Stimulated activated CD4-positive, alpha-beta T cell treated with anti-CD3 and anti-CD28 coated beads, Interleukin-2, amount 100 ng/mL, for 24 hours (primary cell): ENCODE measurements at regions not wholly inside any gene's neighbourhood (a gene's known extent, or its start where the extent isn't known, plus 50 kb on each side); places are given as distances from the start of the nearest gene placed in this dataset.
"Not testable (repeated sequence)": the region's sequence is repeated elsewhere in the genome, so short reads cannot be mapped to it uniquely, and the experiment has no call there.

ENCODE experiments used
- DNase-seq, 2 donors: peaks; one replicate each; pipeline ENCODE4 v3.0.0-alpha.2; 2020

GRCh38 chr20:57777911-57778310 lies 68.1 kb upstream of the PMEPA1 start:
- DNase-seq: no peak

- DNase-seq: no peak
Measured at GRCh38 chr20:57774951-57775350, 65.1 kb upstream of the PMEPA1 start.

GRCh38 chr20:57774111-57774880 lies 64.5 kb upstream of the PMEPA1 start:
- DNase-seq: no peak

- DNase-seq: no peak
Measured at GRCh38 chr20:57773059-57773815, 63.4 kb upstream of the PMEPA1 start.

GRCh38 chr20:57772349-57772964 lies 62.6 kb upstream of the PMEPA1 start:
- peak in 1 of 2 donors; percentile 19 for DNase-seq

GRCh38 chr20:57770852-57771720 lies 61.3 kb upstream of the PMEPA1 start:
- no peak for DNase-seq

GRCh38 chr20:57770401-57770800 lies 60.6 kb upstream of the PMEPA1 start:
- not testable (repeated sequence) for DNase-seq

- DNase-seq: no peak
Measured at GRCh38 chr20:57769756-57770155, 59.9 kb upstream of the PMEPA1 start.

- DNase-seq: no peak
Measured at GRCh38 chr20:57768519-57768918, 58.7 kb upstream of the PMEPA1 start.

- no peak for DNase-seq
Measured at GRCh38 chr20:57767441-57767840, 57.6 kb upstream of the PMEPA1 start.

GRCh38 chr20:57763235-57763595 lies 53.4 kb upstream of the PMEPA1 start:
- no peak for DNase-seq

- no peak for DNase-seq
Measured at GRCh38 chr20:57762531-57763234, 52.9 kb upstream of the PMEPA1 start.

- no peak for DNase-seq
Measured at GRCh38 chr20:57761413-57761734, 51.6 kb upstream of the PMEPA1 start.

GRCh38 chr20:57760698-57761412 lies 51.0 kb upstream of the PMEPA1 start:
- DNase-seq: no peak

- no peak for DNase-seq
Measured at GRCh38 chr20:57759724-57760123, 49.9 kb upstream of the PMEPA1 start.
